ENCODE measurements at regions not wholly inside any gene's neighbourhood (a gene's known extent, or its start where the extent isn't known, plus 50 kb on each side); places are given as distances from the start of the nearest gene placed in this dataset.

DNA sequence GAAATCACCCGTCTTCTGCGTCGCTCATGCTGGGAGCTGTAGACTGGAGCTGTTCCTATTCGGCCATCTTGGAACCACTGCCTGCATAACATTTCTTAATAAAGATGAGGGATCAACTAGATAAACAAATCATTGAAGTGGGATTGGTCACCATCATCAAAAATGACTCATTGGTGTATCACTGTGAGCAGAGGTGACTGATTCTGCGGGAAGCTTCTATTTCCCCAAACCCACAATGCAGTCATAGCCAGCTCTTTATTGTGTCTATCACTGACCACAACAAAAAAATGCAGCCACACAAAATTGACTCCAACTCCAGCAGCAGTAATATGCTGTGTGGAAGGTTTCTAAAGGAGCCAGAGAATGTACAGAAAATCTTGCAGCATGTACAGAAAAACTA, 630.7 kb upstream of the HS6ST1 start:
- Histone ChIP-seq H3K4me3 (no peak overlapping the region), H3K4me1 (no peaks in the 10 kb centered on the region), H3K27me3 (no peaks in the 10 kb centered on the region), H3K27ac (no peak overlapping the region), H3K9me3 (peaks cover 0 to 18% (median 0%) of the 10 kb centered on the region in 4 donors), H3K36me3 (no peaks in the 10 kb centered on the region)
- WGBS, 2 donors, result 95 to 98% methylated on average over 5 of the region's 5 CpGs
- TF ChIP-seq POLR2A (IDR thresholded peaks at IDR 0.05), result no peak
- TF ChIP-seq, protein P1, sequence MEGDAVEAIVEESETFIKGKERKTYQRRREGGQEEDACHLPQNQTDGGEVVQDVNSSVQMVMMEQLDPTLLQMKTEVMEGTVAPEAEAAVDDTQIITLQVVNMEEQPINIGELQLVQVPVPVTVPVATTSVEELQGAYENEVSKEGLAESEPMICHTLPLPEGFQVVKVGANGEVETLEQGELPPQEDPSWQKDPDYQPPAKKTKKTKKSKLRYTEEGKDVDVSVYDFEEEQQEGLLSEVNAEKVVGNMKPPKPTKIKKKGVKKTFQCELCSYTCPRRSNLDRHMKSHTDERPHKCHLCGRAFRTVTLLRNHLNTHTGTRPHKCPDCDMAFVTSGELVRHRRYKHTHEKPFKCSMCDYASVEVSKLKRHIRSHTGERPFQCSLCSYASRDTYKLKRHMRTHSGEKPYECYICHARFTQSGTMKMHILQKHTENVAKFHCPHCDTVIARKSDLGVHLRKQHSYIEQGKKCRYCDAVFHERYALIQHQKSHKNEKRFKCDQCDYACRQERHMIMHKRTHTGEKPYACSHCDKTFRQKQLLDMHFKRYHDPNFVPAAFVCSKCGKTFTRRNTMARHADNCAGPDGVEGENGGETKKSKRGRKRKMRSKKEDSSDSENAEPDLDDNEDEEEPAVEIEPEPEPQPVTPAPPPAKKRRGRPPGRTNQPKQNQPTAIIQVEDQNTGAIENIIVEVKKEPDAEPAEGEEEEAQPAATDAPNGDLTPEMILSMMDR (IDR thresholded peaks at IDR 0.05), result no peak
- TF ChIP-seq EP300 (IDR thresholded peaks at IDR 0.05), result no peak
- DNase-seq (ENCODE audit: low spot score in 2 of 2), result no peak

DNA sequence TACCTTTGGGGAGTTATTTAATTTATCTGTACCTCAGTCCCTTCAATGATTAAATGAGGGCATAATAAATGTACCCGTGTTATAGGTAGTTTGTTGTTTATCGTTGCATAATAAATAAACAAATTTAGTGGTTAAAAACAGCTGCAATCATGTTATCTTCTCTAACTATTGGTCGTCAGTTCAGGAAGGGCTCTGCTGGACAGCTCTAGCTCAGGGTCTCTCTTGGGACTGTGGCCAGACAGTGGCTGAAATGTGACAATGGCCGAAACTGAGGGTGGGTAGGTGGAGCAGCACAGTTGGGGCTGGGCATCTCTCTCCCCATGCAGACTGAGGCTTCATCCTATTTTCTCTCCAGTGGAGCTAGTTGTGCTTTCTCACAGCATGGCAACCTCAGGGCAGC, 632.1 kb upstream of the HS6ST1 start:
- Histone ChIP-seq H3K36me3 (no peaks in the 10 kb centered on the region), H3K4me3 (no peak overlapping the region), H3K9me3 (peaks cover 0 to 18% (median 0%) of the 10 kb centered on the region in 4 donors), H3K4me1 (no peaks in the 10 kb centered on the region), H3K27ac (no peak overlapping the region), H3K27me3 (no peaks in the 10 kb centered on the region)
- DNase-seq (ENCODE audit: low spot score in 2 of 2), result no peak
- TF ChIP-seq, protein P1 (IDR thresholded peaks at IDR 0.05), result no peak
- no peak for TF ChIP-seq EP300 (IDR thresholded peaks at IDR 0.05)
- TF ChIP-seq POLR2A (IDR thresholded peaks at IDR 0.05), result no peak
- 60 to 77% methylated on average over 4 of the region's 4 CpGs for WGBS, 2 donors

DNA sequence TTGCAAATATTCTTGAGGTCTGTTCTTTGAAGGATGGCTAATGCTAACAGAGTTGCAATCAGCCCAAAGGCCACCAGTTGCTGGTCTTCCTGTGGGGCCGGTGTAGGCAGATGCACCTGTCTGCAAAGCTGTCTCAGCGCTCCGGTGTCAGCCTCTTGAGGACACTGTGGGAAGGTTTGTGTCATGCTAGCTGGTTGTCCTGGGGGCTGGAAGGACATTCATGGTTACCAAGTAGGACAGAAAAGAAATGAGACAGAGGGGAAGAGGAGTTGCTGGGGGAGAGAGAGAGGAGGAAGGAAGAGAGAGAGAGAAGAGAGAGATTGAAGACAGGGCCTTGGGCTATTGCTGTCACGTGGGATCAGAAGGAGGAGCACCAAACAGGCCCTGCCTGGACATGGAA, 639.6 kb upstream of the HS6ST1 start:
- Histone ChIP-seq H3K4me1 (no peaks in the 10 kb centered on the region), H3K9me3 (peaks cover 0 to 19% (median 2%) of the 10 kb centered on the region in 4 donors), H3K27me3 (no peaks in the 10 kb centered on the region), H3K4me3 (no peak overlapping the region), H3K27ac (no peak overlapping the region), H3K36me3 (no peaks in the 10 kb centered on the region)
- no peak for DNase-seq (ENCODE audit: low spot score in 2 of 2)
- TF ChIP-seq EP300 (IDR thresholded peaks at IDR 0.05), result no peak
- TF ChIP-seq, protein P1 (IDR thresholded peaks at IDR 0.05), result no peak
- no peak for TF ChIP-seq POLR2A (IDR thresholded peaks at IDR 0.05)
- 85 to 89% methylated on average over 4 of the region's 4 CpGs for WGBS, 2 donors

DNA sequence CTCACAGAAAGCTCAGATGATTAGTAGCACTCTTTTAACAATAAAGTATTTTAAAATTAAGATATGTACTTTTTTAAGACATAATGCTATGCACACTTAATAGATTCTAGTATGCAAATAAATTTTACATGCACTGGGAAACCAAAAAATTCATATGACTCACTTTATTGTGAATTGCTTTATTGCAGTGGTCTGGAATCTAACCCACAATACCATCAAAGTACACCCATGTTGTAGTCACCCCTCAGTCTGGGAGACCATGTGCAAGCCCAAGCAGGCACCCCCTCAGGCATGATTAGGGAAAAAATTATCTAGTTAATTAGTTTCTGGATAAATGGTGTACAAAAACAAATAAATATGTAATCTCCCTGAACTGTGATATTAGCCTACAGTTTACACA, 649.0 kb upstream of the HS6ST1 start:
- peaks cover 0 to 9% (median 0%) of the 10 kb centered on the region in 4 donors for H3K9me3 ChIP-seq
- no peak overlapping the region for H3K27ac ChIP-seq
- no peak for DNase-seq (ENCODE audit: low spot score in 2 of 2)
- no peaks in the 10 kb centered on the region for H3K36me3 ChIP-seq
- no peaks in the 10 kb centered on the region for H3K4me1 ChIP-seq
- H3K27me3 ChIP-seq, result no peaks in the 10 kb centered on the region
- TF ChIP-seq EP300 (IDR thresholded peaks at IDR 0.05), result no peak
- no peak overlapping the region for H3K4me3 ChIP-seq

DNA sequence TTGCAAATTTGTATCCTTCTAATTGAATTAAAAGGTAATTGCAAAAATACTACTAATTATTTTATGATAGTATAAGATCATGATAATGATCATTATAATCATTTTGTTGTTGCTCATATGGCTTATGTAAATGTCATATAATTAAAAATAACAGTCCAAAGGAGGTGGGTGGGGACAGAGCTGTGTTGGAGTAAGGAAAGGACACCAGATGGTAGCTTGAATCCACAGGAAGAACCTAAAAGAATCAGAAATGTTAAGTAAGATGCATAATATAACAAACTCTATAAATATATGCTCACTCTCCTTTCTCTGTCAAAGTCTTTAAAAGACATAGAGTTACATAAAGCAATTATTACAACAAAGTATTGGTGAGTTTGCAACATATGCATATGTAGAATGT, 650.7 kb upstream of the HS6ST1 start:
- Histone ChIP-seq H3K4me3 (no peak overlapping the region), H3K9me3 (no peaks in the 10 kb centered on the region), H3K27me3 (no peaks in the 10 kb centered on the region), H3K4me1 (no peaks in the 10 kb centered on the region), H3K36me3 (no peaks in the 10 kb centered on the region), H3K27ac (no peak overlapping the region)
- TF ChIP-seq POLR2A (IDR thresholded peaks at IDR 0.05) (no peak), EP300 (IDR thresholded peaks at IDR 0.05) (no peak)
- TF ChIP-seq, protein P1 (IDR thresholded peaks at IDR 0.05), result no peak
- DNase-seq (ENCODE audit: low spot score in 2 of 2), result no peak
